HEK293 (cell line): ENCODE measurements at regions not wholly inside any gene's neighbourhood (a gene's known extent, or its start where the extent isn't known, plus 50 kb on each side); places are given as distances from the start of the nearest gene placed in this dataset.

Source experiments
- CTCF ChIP-seq: fragments of 450-650 bp; formaldehyde crosslinking; IDR thresholded peaks from 2 replicates; pipeline ENCODE4 v1.5.1; 2016; ENCODE audit warnings: missing biosample characterization, missing genetic modification characterization
- HOXA7 ChIP-seq: sonication (generic); formaldehyde crosslinking; IDR thresholded peaks from 2 replicates; pipeline ENCODE4 v1.8.1; 2022; ENCODE audit warnings: missing genetic modification reagents, borderline replicate concordance
- MEIS1 ChIP-seq: sonication (generic); formaldehyde crosslinking; IDR thresholded peaks from 2 replicates; pipeline ENCODE4 v1.8.1; 2022; ENCODE audit warnings: missing genetic modification reagents, mild to moderate bottlenecking, borderline replicate concordance
- PBX3 ChIP-seq: sonication (generic); formaldehyde crosslinking; IDR thresholded peaks from 2 replicates; pipeline ENCODE4 v1.8.1; 2022; ENCODE audit warnings: mild to moderate bottlenecking, moderate library complexity, missing genetic modification reagents
- ZNF274 ChIP-seq, 2 experiments: fragments of 200-500 bp in 1 of 2; fragments of 450-650 bp in 1 of 2; sonication (Bioruptor generic) in 1 of 2; formaldehyde crosslinking in 1 of 2; IDR thresholded peaks; 2 replicates each; pipeline versions ENCODE4 v1.5.1 to v1.6.1; 2014 to 2016; ENCODE audit warnings: borderline replicate concordance in 1 of 2, inconsistent platforms in 1 of 2, low read length in 1 of 2, missing biosample characterization in 1 of 2, missing genetic modification characterization in 1 of 2
- ZNF311 ChIP-seq: fragments of 450-650 bp; formaldehyde crosslinking; IDR thresholded peaks from 2 replicates; pipeline ENCODE4 v1.5.1; 2017; ENCODE audit warnings: missing biosample characterization, missing genetic modification characterization, borderline replicate concordance
- ZNF423 ChIP-seq: fragments of 450-650 bp; formaldehyde crosslinking; IDR thresholded peaks from 2 replicates; pipeline ENCODE4 v1.5.1; 2016; ENCODE audit warnings: missing biosample characterization, missing genetic modification characterization
- ZNF530 ChIP-seq: fragments of 450-650 bp; formaldehyde crosslinking; IDR thresholded peaks from 2 replicates; pipeline ENCODE4 v1.5.1; 2016; ENCODE audit warnings: low read depth, missing biosample characterization, missing genetic modification characterization
- ZNF658 ChIP-seq: fragments of 450-650 bp; formaldehyde crosslinking; IDR thresholded peaks from 2 replicates; pipeline ENCODE4; 2016; ENCODE audit warnings: missing biosample characterization, missing genetic modification characterization
- ZNF660 ChIP-seq: fragments of 450-650 bp; IDR thresholded peaks from 2 replicates; pipeline ENCODE4 v1.5.1; 2018; ENCODE audit warnings: missing biosample characterization, mild to moderate bottlenecking, missing genetic modification characterization
- ZNF747 ChIP-seq: fragments of 450-650 bp; formaldehyde crosslinking; IDR thresholded peaks from 2 replicates; pipeline ENCODE4 v1.5.1; 2016; ENCODE audit warnings: missing biosample characterization, missing genetic modification characterization
- ZNF777 ChIP-seq: fragments of 450-650 bp; formaldehyde crosslinking; IDR thresholded peaks from 2 replicates; pipeline ENCODE4 v1.5.1; 2017; ENCODE audit warnings: missing biosample characterization, missing genetic modification characterization, borderline replicate concordance
- TF ChIP-seq, protein P1 (sequence below): fragments of 450-650 bp; formaldehyde crosslinking; IDR thresholded peaks from 2 replicates; pipeline ENCODE4 v1.5.1; 2016; ENCODE audit warnings: missing biosample characterization, missing genetic modification characterization
- TF ChIP-seq, protein P2 (sequence below): fragments of 450-650 bp; formaldehyde crosslinking; IDR thresholded peaks from 2 replicates; pipeline ENCODE4 v1.5.1; 2016; ENCODE audit warnings: missing biosample characterization, missing genetic modification characterization

- TF ChIP-seq PBX3 (CRISPR knock-in tag) (no peak), HOXA7 (no peak), CTCF (tag by site-specific recombination) (no peak), ZNF530 (tag by site-specific recombination) (no peak), MEIS1 (CRISPR knock-in tag) (no peak), ZNF274 (IDR thresholded peaks at IDR 0.05; ENCODE audit: low read length) (no peak), ZNF274 (tag by site-specific recombination; IDR thresholded peaks at IDR 0.05; ENCODE audit: borderline replicate concordance) (no peak), ZNF747 (tag by site-specific recombination) (no peak), ZNF777 (tag by site-specific recombination) (no peak), ZNF311 (tag by site-specific recombination) (no peak), ZNF660 (tag by site-specific recombination) (no peak), ZNF658 (tag by site-specific recombination) (no peak), ZNF423 (tag by site-specific recombination) (no peak)
- TF ChIP-seq, protein P1, sequence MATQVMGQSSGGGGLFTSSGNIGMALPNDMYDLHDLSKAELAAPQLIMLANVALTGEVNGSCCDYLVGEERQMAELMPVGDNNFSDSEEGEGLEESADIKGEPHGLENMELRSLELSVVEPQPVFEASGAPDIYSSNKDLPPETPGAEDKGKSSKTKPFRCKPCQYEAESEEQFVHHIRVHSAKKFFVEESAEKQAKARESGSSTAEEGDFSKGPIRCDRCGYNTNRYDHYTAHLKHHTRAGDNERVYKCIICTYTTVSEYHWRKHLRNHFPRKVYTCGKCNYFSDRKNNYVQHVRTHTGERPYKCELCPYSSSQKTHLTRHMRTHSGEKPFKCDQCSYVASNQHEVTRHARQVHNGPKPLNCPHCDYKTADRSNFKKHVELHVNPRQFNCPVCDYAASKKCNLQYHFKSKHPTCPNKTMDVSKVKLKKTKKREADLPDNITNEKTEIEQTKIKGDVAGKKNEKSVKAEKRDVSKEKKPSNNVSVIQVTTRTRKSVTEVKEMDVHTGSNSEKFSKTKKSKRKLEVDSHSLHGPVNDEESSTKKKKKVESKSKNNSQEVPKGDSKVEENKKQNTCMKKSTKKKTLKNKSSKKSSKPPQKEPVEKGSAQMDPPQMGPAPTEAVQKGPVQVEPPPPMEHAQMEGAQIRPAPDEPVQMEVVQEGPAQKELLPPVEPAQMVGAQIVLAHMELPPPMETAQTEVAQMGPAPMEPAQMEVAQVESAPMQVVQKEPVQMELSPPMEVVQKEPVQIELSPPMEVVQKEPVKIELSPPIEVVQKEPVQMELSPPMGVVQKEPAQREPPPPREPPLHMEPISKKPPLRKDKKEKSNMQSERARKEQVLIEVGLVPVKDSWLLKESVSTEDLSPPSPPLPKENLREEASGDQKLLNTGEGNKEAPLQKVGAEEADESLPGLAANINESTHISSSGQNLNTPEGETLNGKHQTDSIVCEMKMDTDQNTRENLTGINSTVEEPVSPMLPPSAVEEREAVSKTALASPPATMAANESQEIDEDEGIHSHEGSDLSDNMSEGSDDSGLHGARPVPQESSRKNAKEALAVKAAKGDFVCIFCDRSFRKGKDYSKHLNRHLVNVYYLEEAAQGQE = no peak
- TF ChIP-seq, protein P2, sequence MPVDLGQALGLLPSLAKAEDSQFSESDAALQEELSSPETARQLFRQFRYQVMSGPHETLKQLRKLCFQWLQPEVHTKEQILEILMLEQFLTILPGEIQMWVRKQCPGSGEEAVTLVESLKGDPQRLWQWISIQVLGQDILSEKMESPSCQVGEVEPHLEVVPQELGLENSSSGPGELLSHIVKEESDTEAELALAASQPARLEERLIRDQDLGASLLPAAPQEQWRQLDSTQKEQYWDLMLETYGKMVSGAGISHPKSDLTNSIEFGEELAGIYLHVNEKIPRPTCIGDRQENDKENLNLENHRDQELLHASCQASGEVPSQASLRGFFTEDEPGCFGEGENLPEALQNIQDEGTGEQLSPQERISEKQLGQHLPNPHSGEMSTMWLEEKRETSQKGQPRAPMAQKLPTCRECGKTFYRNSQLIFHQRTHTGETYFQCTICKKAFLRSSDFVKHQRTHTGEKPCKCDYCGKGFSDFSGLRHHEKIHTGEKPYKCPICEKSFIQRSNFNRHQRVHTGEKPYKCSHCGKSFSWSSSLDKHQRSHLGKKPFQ (tag by site-specific recombination) = no peak
Observed at GRCh38 chr6:47983491-47983890, 127.5 kb downstream of the PTCHD4 start.
